A673 (cell line): ENCODE measurements at regions not wholly inside any gene's neighbourhood (a gene's known extent, or its start where the extent isn't known, plus 50 kb on each side); places are given as distances from the start of the nearest gene placed in this dataset.

Experiments used
- BruUV-seq: library from RNA; stranded (reverse); fragments of 400-500 nt; replicated peaks from 2 replicates; lab custom pipeline; 2021; lab: Mats Ljungman, UMichigan
- CTCF ChIA-PET: fragments of 300-600 bp; sonication (Branson Sonifier 250); formaldehyde crosslinking; loops from one replicate; lab custom pipeline; 2022; ENCODE audit warnings: antibody characterized with exemption; lab: Charles Lee
- POLR2A ChIA-PET: fragments of 300-600 bp; sonication (Branson Sonifier 250); formaldehyde crosslinking; loops from one replicate; lab custom pipeline; 2022; ENCODE audit warnings: antibody characterized with exemption; ENCODE audit not compliant: low non-redundant PET; lab: Charles Lee
- DNase-seq: peaks from one replicate; pipeline ENCODE4 v3.0.0-alpha.2; 2015; ENCODE audit warnings: low spot score
- H3K27ac ChIP-seq: fragments of 200-600 bp; sonication (generic); 2 replicates; pipeline ENCODE4 v1.5.1; 2016; ENCODE audit warnings: mixed run types, low read depth, mild to moderate bottlenecking, mixed read lengths, antibody characterized with exemption, low read length; ENCODE audit not compliant: poor library complexity, severe bottlenecking
- H3K27me3 ChIP-seq: fragments of 200-600 bp; sonication (generic); replicated peaks from 2 replicates; pipeline ENCODE4 v1.6.1; 2017; ENCODE audit warnings: mixed run types, low read depth, mild to moderate bottlenecking, mixed read lengths, antibody characterized with exemption, low read length; ENCODE audit not compliant: insufficient read depth, poor library complexity
- H3K36me3 ChIP-seq: fragments of 200-600 bp; sonication (generic); 2 replicates; pipeline ENCODE4 v1.6.1; 2016; ENCODE audit warnings: mixed run types, mild to moderate bottlenecking, mixed read lengths, antibody characterized with exemption, low read length; ENCODE audit not compliant: insufficient read depth, poor library complexity, severe bottlenecking
- H3K4me1 ChIP-seq: fragments of 200-600 bp; sonication (generic); 2 replicates; pipeline ENCODE4 v1.6.1; 2017; ENCODE audit warnings: mixed run types, mild to moderate bottlenecking, mixed read lengths, antibody characterized with exemption, low read length; ENCODE audit not compliant: insufficient read depth, poor library complexity, severe bottlenecking
- H3K4me3 ChIP-seq: fragments of 200-600 bp; sonication (generic); 2 replicates; pipeline ENCODE4 v1.5.1; 2016; ENCODE audit warnings: low read depth, mixed run types, mild to moderate bottlenecking, mixed read lengths, low read length; ENCODE audit not compliant: poor library complexity, severe bottlenecking
- H3K9me3 ChIP-seq: fragments of 200-600 bp; sonication (generic); 2 replicates; pipeline ENCODE4 v1.6.1; 2016; ENCODE audit warnings: mixed run types, low read depth, mild to moderate bottlenecking, mixed read lengths, antibody characterized with exemption, low read length; ENCODE audit not compliant: poor library complexity, severe bottlenecking
- EZH2 ChIP-seq: fragments of 200-600 bp; sonication (generic); IDR thresholded peaks from 2 replicates; pipeline ENCODE4 v1.6.1; 2017; ENCODE audit warnings: borderline replicate concordance, low read depth, mild to moderate bottlenecking, mixed read lengths, antibody characterized with exemption, low read length; ENCODE audit not compliant: poor library complexity, severe bottlenecking
- intact Hi-C: fragments of 100-400 bp; cut with micrococcal nuclease; formaldehyde crosslinking; loops from one replicate; pipeline ENCODE4 v1.10.0; 2022; ENCODE audit not compliant: unreplicated experiment
- TF ChIP-seq, protein P1 (sequence below): fragments of 300-800, 200-600 bp; sonication (generic); conservative IDR thresholded peaks from 2 replicates; pipeline ENCODE4 v1.5.1; 2017; ENCODE audit warnings: low read depth, mild to moderate bottlenecking, antibody characterized with exemption, low read length, moderate library complexity, mixed read lengths

GRCh38 chr3:79986338-79986737, 218.5 kb upstream of the ROBO1 start:
- no peaks in the 10 kb centered on the region for H3K36me3 ChIP-seq
- intact Hi-C loops = no loop called here

GRCh38 chr3:79985816-79986215, 218.0 kb upstream of the ROBO1 start:
- ChIA-PET POLR2A (no interaction called here), CTCF (no interaction called here)
- intact Hi-C loops = no loop called here
- Histone ChIP-seq H3K36me3 (no peaks in the 10 kb centered on the region), H3K9me3 (no peaks in the 10 kb centered on the region), H3K27me3 (no peaks in the 10 kb centered on the region), H3K4me3 (no peak overlapping the region), H3K4me1 (peaks cover 26% of the 10 kb centered on the region), H3K27ac (no peak overlapping the region)
- BruUV-seq = no TSS peak
- DNase-seq = no peak
- TF ChIP-seq EZH2 = no peak
- TF ChIP-seq, protein P1, sequence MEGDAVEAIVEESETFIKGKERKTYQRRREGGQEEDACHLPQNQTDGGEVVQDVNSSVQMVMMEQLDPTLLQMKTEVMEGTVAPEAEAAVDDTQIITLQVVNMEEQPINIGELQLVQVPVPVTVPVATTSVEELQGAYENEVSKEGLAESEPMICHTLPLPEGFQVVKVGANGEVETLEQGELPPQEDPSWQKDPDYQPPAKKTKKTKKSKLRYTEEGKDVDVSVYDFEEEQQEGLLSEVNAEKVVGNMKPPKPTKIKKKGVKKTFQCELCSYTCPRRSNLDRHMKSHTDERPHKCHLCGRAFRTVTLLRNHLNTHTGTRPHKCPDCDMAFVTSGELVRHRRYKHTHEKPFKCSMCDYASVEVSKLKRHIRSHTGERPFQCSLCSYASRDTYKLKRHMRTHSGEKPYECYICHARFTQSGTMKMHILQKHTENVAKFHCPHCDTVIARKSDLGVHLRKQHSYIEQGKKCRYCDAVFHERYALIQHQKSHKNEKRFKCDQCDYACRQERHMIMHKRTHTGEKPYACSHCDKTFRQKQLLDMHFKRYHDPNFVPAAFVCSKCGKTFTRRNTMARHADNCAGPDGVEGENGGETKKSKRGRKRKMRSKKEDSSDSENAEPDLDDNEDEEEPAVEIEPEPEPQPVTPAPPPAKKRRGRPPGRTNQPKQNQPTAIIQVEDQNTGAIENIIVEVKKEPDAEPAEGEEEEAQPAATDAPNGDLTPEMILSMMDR = no peak

More at GRCh38 chr3:79986338-79986737, 218.5 kb upstream of the ROBO1 start:
- Histone ChIP-seq H3K27me3 (no peaks in the 10 kb centered on the region), H3K9me3 (no peaks in the 10 kb centered on the region), H3K4me3 (no peak overlapping the region), H3K27ac (no peak overlapping the region), H3K4me1 (peaks cover 26% of the 10 kb centered on the region)
- DNase-seq = no peak
- CTCF ChIA-PET = no interaction called here
- no TSS peak for BruUV-seq
- TF ChIP-seq, protein P1 = no peak
- no peak for TF ChIP-seq EZH2
- POLR2A ChIA-PET = no interaction called here

- BruUV-seq = no TSS peak
Measured at GRCh38 chr3:79983118-79983517, 215.3 kb upstream of the ROBO1 start.

More at GRCh38 chr3:79983118-79983517, 215.3 kb upstream of the ROBO1 start:
- intact Hi-C loops = no loop called here
- POLR2A ChIA-PET = no interaction called here
- Histone ChIP-seq H3K4me1 (peaks cover 26% of the 10 kb centered on the region), H3K27ac (no peak overlapping the region), H3K27me3 (no peaks in the 10 kb centered on the region), H3K4me3 (no peak overlapping the region), H3K36me3 (no peaks in the 10 kb centered on the region), H3K9me3 (no peaks in the 10 kb centered on the region)
- DNase-seq = peak; percentile 57
- TF ChIP-seq, protein P1 = no peak
- TF ChIP-seq EZH2 = no peak
- CTCF ChIA-PET = no interaction called here
